ENCODE measurements at regions not wholly inside any gene's neighbourhood (a gene's known extent, or its start where the extent isn't known, plus 50 kb on each side); places are given as distances from the start of the nearest gene placed in this dataset.

GRCh38 chr10:44203535-44203934 lies 181.4 kb downstream of the CXCL12 start:
- no peak overlapping the region for H3K4me3 ChIP-seq
- no peak for FAIRE-seq
- H3K27ac ChIP-seq = no peak overlapping the region
- H3K4me1 ChIP-seq = no peaks in the 10 kb centered on the region
- no peak for ATAC-seq
- H3K4me2 ChIP-seq = no peak overlapping the region
- H3K9me3 ChIP-seq = peaks cover 6% of the 10 kb centered on the region; the same call in 1 of the 3 replicates
- TF ChIP-seq CHD4 (IDR thresholded peaks at IDR 0.05; ENCODE audit: borderline replicate concordance) (no peak), RFX5 (IDR thresholded peaks at IDR 0.05) (no peak), EHMT2 (IDR thresholded peaks at IDR 0.05; ENCODE audit: low read depth) (no peak), REST (IDR thresholded peaks at IDR 0.05) (no peak), HOXB5 (CRISPR knock-in tag; IDR thresholded peaks at IDR 0.05) (no peak), USF2 (IDR thresholded peaks at IDR 0.05) (no peak)
- CTCF ChIA-PET = no interaction called here
- DNase-seq (ENCODE audit: low read depth in 1 of 2, low spot score in 1 of 2) = no peak
- POLR2A ChIA-PET = no interaction called here

GRCh38 chr10:44202952-44203351 lies 181.9 kb downstream of the CXCL12 start:
- no peak overlapping the region for H3K4me3 ChIP-seq
- WGBS (ENCODE audit: missing lambda C conversion rate) = 2% methylated on average over 4 of the region's 4 CpGs
- POLR2A ChIA-PET = no interaction called here
- H3K9me3 ChIP-seq = peaks cover 6% of the 10 kb centered on the region; the same call in 1 of the 3 replicates
- TF ChIP-seq CEBPB (IDR thresholded peaks at IDR 0.05) = no peak
- no peak for TF ChIP-seq HDAC2 (IDR thresholded peaks at IDR 0.05)
- TF ChIP-seq RARB (CRISPR knock-in tag; IDR thresholded peaks at IDR 0.05) = no peak
- TF ChIP-seq ZNF302 (CRISPR knock-in tag; IDR thresholded peaks at IDR 0.05) = no peak
- TF ChIP-seq ZFP36 (IDR thresholded peaks at IDR 0.05; ENCODE audit: borderline replicate concordance, partially characterized antibody) = no peak
- TF ChIP-seq RNF2 (IDR thresholded peaks at IDR 0.05; ENCODE audit: borderline replicate concordance, low read depth) = no peak
- no peak for TF ChIP-seq HOXB13 (CRISPR knock-in tag; IDR thresholded peaks at IDR 0.05; ENCODE audit: low read depth)
- TF ChIP-seq REST (IDR thresholded peaks at IDR 0.05) = no peak
- no peak for TF ChIP-seq ESRRA (IDR thresholded peaks at IDR 0.05; ENCODE audit: borderline replicate concordance, low read length)
- TF ChIP-seq E2F6 (IDR thresholded peaks at IDR 0.05; ENCODE audit: borderline replicate concordance, low read depth) = no peak
- TF ChIP-seq HOXB5 (CRISPR knock-in tag; IDR thresholded peaks at IDR 0.05) = no peak
- no peak for TF ChIP-seq ATOH8 (CRISPR knock-in tag; IDR thresholded peaks at IDR 0.05; ENCODE audit: low read depth)
- no peak for TF ChIP-seq CTCF (IDR thresholded peaks at IDR 0.05)
- no peak for TF ChIP-seq NFE2L2 (conservative IDR thresholded peaks at IDR 0.05; ENCODE audit: low read length)
- TF ChIP-seq SMC3 (IDR thresholded peaks at IDR 0.05) = no peak
- no peak for TF ChIP-seq EHMT2 (IDR thresholded peaks at IDR 0.05; ENCODE audit: low read depth)
- TF ChIP-seq EHF (CRISPR knock-in tag; IDR thresholded peaks at IDR 0.05) = no peak
- no peak for TF ChIP-seq KDM1A (IDR thresholded peaks at IDR 0.05; ENCODE audit: low read depth)
- TF ChIP-seq MAX (IDR thresholded peaks at IDR 0.05) = no peak
- no peak overlapping the region for H3K27ac ChIP-seq
- H3K4me2 ChIP-seq = no peak overlapping the region
- H3K4me1 ChIP-seq = no peaks in the 10 kb centered on the region
- CTCF ChIA-PET = no interaction called here
- FAIRE-seq (no peak), ATAC-seq (no peak), DNase-seq (ENCODE audit: low read depth in 1 of 2, low spot score in 1 of 2) (no peak)
